ENCODE measurements at regions not wholly inside any gene's neighbourhood (a gene's known extent, or its start where the extent isn't known, plus 50 kb on each side); places are given as distances from the start of the nearest gene placed in this dataset.

DNA sequence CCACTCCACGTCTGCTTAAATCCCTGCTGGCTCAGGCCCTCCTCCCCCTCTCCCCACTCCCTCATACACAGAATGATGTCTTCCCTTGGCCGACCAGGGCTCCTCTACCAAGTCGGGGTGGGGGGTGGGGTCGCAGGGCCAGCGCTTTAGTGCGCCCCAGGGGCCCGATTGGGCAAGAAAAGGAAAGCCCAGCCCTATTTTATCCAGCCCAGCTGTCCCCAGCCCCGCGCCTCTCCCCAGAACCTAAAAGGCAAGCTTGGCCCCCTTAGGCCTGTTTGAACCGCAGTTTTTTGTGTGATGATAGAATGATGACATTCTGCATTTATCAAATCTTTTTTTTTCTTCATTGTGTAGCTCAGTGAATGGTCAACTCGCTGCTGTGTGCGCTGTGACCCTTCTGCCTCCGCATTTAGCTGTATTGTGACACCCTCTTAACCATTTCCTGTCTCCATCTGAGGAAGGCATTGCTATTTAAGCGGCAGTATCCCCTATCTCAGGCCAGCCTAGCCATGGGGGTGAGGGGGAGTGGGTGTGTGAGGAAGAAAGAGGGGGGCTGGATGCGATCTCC lies 231.4 kb downstream of the HAUS1 start:
- TF ChIP-seq, protein P1, sequence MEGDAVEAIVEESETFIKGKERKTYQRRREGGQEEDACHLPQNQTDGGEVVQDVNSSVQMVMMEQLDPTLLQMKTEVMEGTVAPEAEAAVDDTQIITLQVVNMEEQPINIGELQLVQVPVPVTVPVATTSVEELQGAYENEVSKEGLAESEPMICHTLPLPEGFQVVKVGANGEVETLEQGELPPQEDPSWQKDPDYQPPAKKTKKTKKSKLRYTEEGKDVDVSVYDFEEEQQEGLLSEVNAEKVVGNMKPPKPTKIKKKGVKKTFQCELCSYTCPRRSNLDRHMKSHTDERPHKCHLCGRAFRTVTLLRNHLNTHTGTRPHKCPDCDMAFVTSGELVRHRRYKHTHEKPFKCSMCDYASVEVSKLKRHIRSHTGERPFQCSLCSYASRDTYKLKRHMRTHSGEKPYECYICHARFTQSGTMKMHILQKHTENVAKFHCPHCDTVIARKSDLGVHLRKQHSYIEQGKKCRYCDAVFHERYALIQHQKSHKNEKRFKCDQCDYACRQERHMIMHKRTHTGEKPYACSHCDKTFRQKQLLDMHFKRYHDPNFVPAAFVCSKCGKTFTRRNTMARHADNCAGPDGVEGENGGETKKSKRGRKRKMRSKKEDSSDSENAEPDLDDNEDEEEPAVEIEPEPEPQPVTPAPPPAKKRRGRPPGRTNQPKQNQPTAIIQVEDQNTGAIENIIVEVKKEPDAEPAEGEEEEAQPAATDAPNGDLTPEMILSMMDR (IDR thresholded peaks at IDR 0.05; ENCODE audit: low read depth, low read length, missing input control) = no peak
- TF ChIP-seq NR2F2 (IDR thresholded peaks at IDR 0.05) = no peak
- TF ChIP-seq FOXA2 (IDR thresholded peaks at IDR 0.05) = no peak
- TF ChIP-seq, protein P2, sequence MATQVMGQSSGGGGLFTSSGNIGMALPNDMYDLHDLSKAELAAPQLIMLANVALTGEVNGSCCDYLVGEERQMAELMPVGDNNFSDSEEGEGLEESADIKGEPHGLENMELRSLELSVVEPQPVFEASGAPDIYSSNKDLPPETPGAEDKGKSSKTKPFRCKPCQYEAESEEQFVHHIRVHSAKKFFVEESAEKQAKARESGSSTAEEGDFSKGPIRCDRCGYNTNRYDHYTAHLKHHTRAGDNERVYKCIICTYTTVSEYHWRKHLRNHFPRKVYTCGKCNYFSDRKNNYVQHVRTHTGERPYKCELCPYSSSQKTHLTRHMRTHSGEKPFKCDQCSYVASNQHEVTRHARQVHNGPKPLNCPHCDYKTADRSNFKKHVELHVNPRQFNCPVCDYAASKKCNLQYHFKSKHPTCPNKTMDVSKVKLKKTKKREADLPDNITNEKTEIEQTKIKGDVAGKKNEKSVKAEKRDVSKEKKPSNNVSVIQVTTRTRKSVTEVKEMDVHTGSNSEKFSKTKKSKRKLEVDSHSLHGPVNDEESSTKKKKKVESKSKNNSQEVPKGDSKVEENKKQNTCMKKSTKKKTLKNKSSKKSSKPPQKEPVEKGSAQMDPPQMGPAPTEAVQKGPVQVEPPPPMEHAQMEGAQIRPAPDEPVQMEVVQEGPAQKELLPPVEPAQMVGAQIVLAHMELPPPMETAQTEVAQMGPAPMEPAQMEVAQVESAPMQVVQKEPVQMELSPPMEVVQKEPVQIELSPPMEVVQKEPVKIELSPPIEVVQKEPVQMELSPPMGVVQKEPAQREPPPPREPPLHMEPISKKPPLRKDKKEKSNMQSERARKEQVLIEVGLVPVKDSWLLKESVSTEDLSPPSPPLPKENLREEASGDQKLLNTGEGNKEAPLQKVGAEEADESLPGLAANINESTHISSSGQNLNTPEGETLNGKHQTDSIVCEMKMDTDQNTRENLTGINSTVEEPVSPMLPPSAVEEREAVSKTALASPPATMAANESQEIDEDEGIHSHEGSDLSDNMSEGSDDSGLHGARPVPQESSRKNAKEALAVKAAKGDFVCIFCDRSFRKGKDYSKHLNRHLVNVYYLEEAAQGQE (IDR thresholded peaks at IDR 0.05) = no peak
- no peak for TF ChIP-seq TAF1 (conservative IDR thresholded peaks at IDR 0.05)

All from liver (tissue), 3 donors.